ENCODE measurements at regions not wholly inside any gene's neighbourhood (a gene's known extent, or its start where the extent isn't known, plus 50 kb on each side); places are given as distances from the start of the nearest gene placed in this dataset.
A peak's percentile ranks its signal among the peaks of the same experiment; 100 is the strongest.
"Not testable (repeated sequence)": the region's sequence is repeated elsewhere in the genome, so short reads cannot be mapped to it uniquely, and the experiment has no call there.

GRCh38 chr9:14993061-14993800 lies 83.0 kb upstream of the FREM1 start:
- no peaks in the 10 kb centered on the region for H3K27me3 ChIP-seq (ENCODE audit: control insufficient read depth in 3 of 3, insufficient read depth in 3 of 3, low read length in 3 of 3)
- peak overlapping the region; percentile 75 to 81 (median 79) for H3K9ac ChIP-seq (ENCODE audit: low read depth in 1 of 3, low read length in 3 of 3)
- H3K4me1 ChIP-seq (ENCODE audit: control insufficient read depth in 3 of 3, insufficient read depth in 3 of 3, low read length in 3 of 3) = peaks cover 3 to 12% (median 4%) of the 10 kb centered on the region in 3 donors
- H3K27ac ChIP-seq (ENCODE audit: low read depth, low read length) = peak overlapping the region; percentile 60
- no peaks in the 10 kb centered on the region for H3K9me3 ChIP-seq (ENCODE audit: control insufficient read depth in 3 of 3, low read length in 3 of 3)
- H3K4me3 ChIP-seq (ENCODE audit: low read length in 3 of 3) = peak overlapping the region; percentile 88 to 89 (median 88)
- no peaks in the 10 kb centered on the region for H3K36me3 ChIP-seq (ENCODE audit: control insufficient read depth in 3 of 3, insufficient read depth in 3 of 3, low read length in 3 of 3)

- Histone ChIP-seq H3K27me3 (ENCODE audit: control insufficient read depth in 3 of 3, insufficient read depth in 3 of 3, low read length in 3 of 3) (no peaks in the 10 kb centered on the region), H3K27ac (ENCODE audit: low read depth, low read length) (peak overlapping the region; percentile 60), H3K9me3 (ENCODE audit: control insufficient read depth in 3 of 3, low read length in 3 of 3) (no peaks in the 10 kb centered on the region), H3K9ac (ENCODE audit: low read depth in 1 of 3, low read length in 3 of 3) (peak overlapping the region in 1 of 3 donors; percentile 75), H3K4me3 (ENCODE audit: low read length in 3 of 3) (peak overlapping the region; percentile 88 to 89 (median 88)), H3K4me1 (ENCODE audit: control insufficient read depth in 3 of 3, insufficient read depth in 3 of 3, low read length in 3 of 3) (peaks cover 3 to 12% (median 4%) of the 10 kb centered on the region in 3 donors), H3K36me3 (ENCODE audit: control insufficient read depth in 3 of 3, insufficient read depth in 3 of 3, low read length in 3 of 3) (no peaks in the 10 kb centered on the region)
These were observed 82.3 kb upstream of the FREM1 start for GRCh38 chr9:14992516-14992915.

- Histone ChIP-seq H3K27ac (ENCODE audit: low read depth, low read length) (peak overlapping the region; percentile 60), H3K9me3 (ENCODE audit: control insufficient read depth in 3 of 3, low read length in 3 of 3) (no peaks in the 10 kb centered on the region), H3K36me3 (ENCODE audit: control insufficient read depth in 3 of 3, insufficient read depth in 3 of 3, low read length in 3 of 3) (no peaks in the 10 kb centered on the region), H3K9ac (ENCODE audit: low read depth in 1 of 3, low read length in 3 of 3) (peak overlapping the region in 1 of 3 donors; percentile 75), H3K27me3 (ENCODE audit: control insufficient read depth in 3 of 3, insufficient read depth in 3 of 3, low read length in 3 of 3) (no peaks in the 10 kb centered on the region), H3K4me1 (ENCODE audit: control insufficient read depth in 3 of 3, insufficient read depth in 3 of 3, low read length in 3 of 3) (peaks cover 3 to 12% (median 4%) of the 10 kb centered on the region in 3 donors), H3K4me3 (ENCODE audit: low read length in 3 of 3) (peak overlapping the region; percentile 88 to 89 (median 88))
These were observed 81.9 kb upstream of the FREM1 start for GRCh38 chr9:14992081-14992480.

GRCh38 chr9:14990647-14991046 lies 80.4 kb upstream of the FREM1 start:
- not testable (repeated sequence) for H3K9ac ChIP-seq (ENCODE audit: low read depth in 1 of 3, low read length in 3 of 3); H3K27me3 ChIP-seq (ENCODE audit: control insufficient read depth in 3 of 3, insufficient read depth in 3 of 3, low read length in 3 of 3); H3K27ac ChIP-seq (ENCODE audit: low read depth, low read length); H3K4me3 ChIP-seq (ENCODE audit: low read length in 3 of 3); H3K36me3 ChIP-seq (ENCODE audit: control insufficient read depth in 3 of 3, insufficient read depth in 3 of 3, low read length in 3 of 3); H3K9me3 ChIP-seq (ENCODE audit: control insufficient read depth in 3 of 3, low read length in 3 of 3)
- H3K4me1 ChIP-seq (ENCODE audit: control insufficient read depth in 3 of 3, insufficient read depth in 3 of 3, low read length in 3 of 3) = peaks cover 3 to 12% (median 4%) of the 10 kb centered on the region in 3 donors

- no peaks in the 10 kb centered on the region for H3K27me3 ChIP-seq (ENCODE audit: control insufficient read depth in 3 of 3, insufficient read depth in 3 of 3, low read length in 3 of 3)
- H3K9me3 ChIP-seq (ENCODE audit: control insufficient read depth in 3 of 3, low read length in 3 of 3) = no peaks in the 10 kb centered on the region
- peaks cover 3 to 12% (median 4%) of the 10 kb centered on the region in 3 donors for H3K4me1 ChIP-seq (ENCODE audit: control insufficient read depth in 3 of 3, insufficient read depth in 3 of 3, low read length in 3 of 3)
- no peak overlapping the region for H3K9ac ChIP-seq (ENCODE audit: low read depth in 1 of 3, low read length in 3 of 3)
- no peak overlapping the region for H3K27ac ChIP-seq (ENCODE audit: low read depth, low read length)
- H3K36me3 ChIP-seq (ENCODE audit: control insufficient read depth in 3 of 3, insufficient read depth in 3 of 3, low read length in 3 of 3) = no peaks in the 10 kb centered on the region
- H3K4me3 ChIP-seq (ENCODE audit: low read length in 3 of 3) = no peak overlapping the region
These were observed 79.6 kb upstream of the FREM1 start for GRCh38 chr9:14989811-14990210.

GRCh38 chr9:14989336-14989735 lies 79.1 kb upstream of the FREM1 start:
- not testable (repeated sequence) for H3K9me3 ChIP-seq (ENCODE audit: control insufficient read depth in 3 of 3, low read length in 3 of 3); H3K36me3 ChIP-seq (ENCODE audit: control insufficient read depth in 3 of 3, insufficient read depth in 3 of 3, low read length in 3 of 3); H3K4me3 ChIP-seq (ENCODE audit: low read length in 3 of 3); H3K27ac ChIP-seq (ENCODE audit: low read depth, low read length); H3K27me3 ChIP-seq (ENCODE audit: control insufficient read depth in 3 of 3, insufficient read depth in 3 of 3, low read length in 3 of 3); H3K9ac ChIP-seq (ENCODE audit: low read depth in 1 of 3, low read length in 3 of 3)
- peaks cover 3 to 10% (median 4%) of the 10 kb centered on the region in 3 donors for H3K4me1 ChIP-seq (ENCODE audit: control insufficient read depth in 3 of 3, insufficient read depth in 3 of 3, low read length in 3 of 3)

- Histone ChIP-seq H3K27ac (ENCODE audit: low read depth, low read length) (no peak overlapping the region), H3K4me1 (ENCODE audit: control insufficient read depth in 3 of 3, insufficient read depth in 3 of 3, low read length in 3 of 3) (peaks cover 0 to 4% (median 1%) of the 10 kb centered on the region in 3 donors), H3K9ac (ENCODE audit: low read depth in 1 of 3, low read length in 3 of 3) (no peak overlapping the region)
These were observed 77.6 kb upstream of the FREM1 start for GRCh38 chr9:14987858-14988257.

GRCh38 chr9:14985419-14985818 lies 75.2 kb upstream of the FREM1 start:
- Histone ChIP-seq H3K36me3 (ENCODE audit: control insufficient read depth in 3 of 3, insufficient read depth in 3 of 3, low read length in 3 of 3) (no peaks in the 10 kb centered on the region), H3K4me3 (ENCODE audit: low read length in 3 of 3) (no peak overlapping the region), H3K4me1 (ENCODE audit: control insufficient read depth in 3 of 3, insufficient read depth in 3 of 3, low read length in 3 of 3) (no peaks in the 10 kb centered on the region), H3K9ac (ENCODE audit: low read depth in 1 of 3, low read length in 3 of 3) (no peak overlapping the region), H3K27ac (ENCODE audit: low read depth, low read length) (no peak overlapping the region), H3K27me3 (ENCODE audit: control insufficient read depth in 3 of 3, insufficient read depth in 3 of 3, low read length in 3 of 3) (no peaks in the 10 kb centered on the region), H3K9me3 (ENCODE audit: control insufficient read depth in 3 of 3, low read length in 3 of 3) (no peaks in the 10 kb centered on the region)

More at GRCh38 chr9:14987858-14988257, 77.6 kb upstream of the FREM1 start:
- Histone ChIP-seq H3K36me3 (ENCODE audit: control insufficient read depth in 3 of 3, insufficient read depth in 3 of 3, low read length in 3 of 3) (no peaks in the 10 kb centered on the region), H3K9me3 (ENCODE audit: control insufficient read depth in 3 of 3, low read length in 3 of 3) (no peaks in the 10 kb centered on the region), H3K4me3 (ENCODE audit: low read length in 3 of 3) (no peak overlapping the region), H3K27me3 (ENCODE audit: control insufficient read depth in 3 of 3, insufficient read depth in 3 of 3, low read length in 3 of 3) (no peaks in the 10 kb centered on the region)

- no peak overlapping the region for H3K9ac ChIP-seq (ENCODE audit: low read depth in 1 of 3, low read length in 3 of 3)
- no peaks in the 10 kb centered on the region for H3K9me3 ChIP-seq (ENCODE audit: control insufficient read depth in 3 of 3, low read length in 3 of 3)
- no peaks in the 10 kb centered on the region for H3K27me3 ChIP-seq (ENCODE audit: control insufficient read depth in 3 of 3, insufficient read depth in 3 of 3, low read length in 3 of 3)
- H3K4me1 ChIP-seq (ENCODE audit: control insufficient read depth in 3 of 3, insufficient read depth in 3 of 3, low read length in 3 of 3) = no peaks in the 10 kb centered on the region
- H3K4me3 ChIP-seq (ENCODE audit: low read length in 3 of 3) = no peak overlapping the region
- no peak overlapping the region for H3K27ac ChIP-seq (ENCODE audit: low read depth, low read length)
- H3K36me3 ChIP-seq (ENCODE audit: control insufficient read depth in 3 of 3, insufficient read depth in 3 of 3, low read length in 3 of 3) = no peaks in the 10 kb centered on the region
These were observed 73.4 kb upstream of the FREM1 start for GRCh38 chr9:14983599-14983998.

- no peak overlapping the region for H3K9ac ChIP-seq (ENCODE audit: low read depth in 1 of 3, low read length in 3 of 3)
- no peak overlapping the region for H3K27ac ChIP-seq (ENCODE audit: low read depth, low read length)
- no peaks in the 10 kb centered on the region for H3K9me3 ChIP-seq (ENCODE audit: control insufficient read depth in 3 of 3, low read length in 3 of 3)
- no peaks in the 10 kb centered on the region for H3K36me3 ChIP-seq (ENCODE audit: control insufficient read depth in 3 of 3, insufficient read depth in 3 of 3, low read length in 3 of 3)
- no peak overlapping the region for H3K4me3 ChIP-seq (ENCODE audit: low read length in 3 of 3)
- no peaks in the 10 kb centered on the region for H3K27me3 ChIP-seq (ENCODE audit: control insufficient read depth in 3 of 3, insufficient read depth in 3 of 3, low read length in 3 of 3)
- H3K4me1 ChIP-seq (ENCODE audit: control insufficient read depth in 3 of 3, insufficient read depth in 3 of 3, low read length in 3 of 3) = no peaks in the 10 kb centered on the region
These were observed 71.2 kb upstream of the FREM1 start for GRCh38 chr9:14981291-14981950.

Measured in skeletal muscle tissue (tissue), 3 donors.